GM23338 (cell line): ENCODE measurements at regions not wholly inside any gene's neighbourhood (a gene's known extent, or its start where the extent isn't known, plus 50 kb on each side); places are given as distances from the start of the nearest gene placed in this dataset.

Experiments used
- CREB1 ChIP-seq: fragments of 250-450 bp; sonication (Bioruptor Pico); IDR thresholded peaks from 2 replicates; pipeline ENCODE4 v1.5.0; 2020; ENCODE audit warnings: low read depth, mild to moderate bottlenecking, moderate library complexity
- EZH2 ChIP-seq: fragments of 200-600 bp; sonication (generic); IDR thresholded peaks from one replicate; pipeline ENCODE4 v1.8.0; 2017; ENCODE audit warnings: antibody characterized with exemption, mild to moderate bottlenecking, low read depth; ENCODE audit not compliant: unreplicated experiment
- EZH2phosphoT487 ChIP-seq: fragments of 200-600 bp; sonication (generic); IDR thresholded peaks from one replicate; pipeline ENCODE4 v1.8.1; 2018; ENCODE audit warnings: antibody characterized with exemption; ENCODE audit not compliant: unreplicated experiment
- JUNB ChIP-seq: IDR thresholded peaks from one replicate; pipeline ENCODE4 v1.6.1; 2016; ENCODE audit warnings: antibody characterized with exemption; ENCODE audit not compliant: unreplicated experiment
- POLR2AphosphoS5 ChIP-seq: IDR thresholded peaks from 2 replicates; pipeline ENCODE4 v1.6.1; 2016; ENCODE audit warnings: antibody characterized with exemption, low read depth
- STAT1 ChIP-seq: IDR thresholded peaks from one replicate; pipeline ENCODE4 v1.6.1; 2016; ENCODE audit warnings: antibody characterized with exemption; ENCODE audit not compliant: unreplicated experiment
- TF ChIP-seq, protein P1 (sequence below), 2 experiments: fragments of 200-600 bp in 1 of 2; sonication (generic) in 1 of 2; conservative IDR thresholded peaks; 2 replicates each; pipeline versions ENCODE4 v1.5.1 to v1.6.1; 2016 to 2017; ENCODE audit warnings: antibody characterized with exemption in 2 of 2, low read depth in 2 of 2, mild to moderate bottlenecking in 2 of 2, moderate library complexity in 1 of 2
- TF ChIP-seq, protein P2 (sequence below): IDR thresholded peaks from 2 replicates; pipeline ENCODE4 v1.6.1; 2016; ENCODE audit warnings: antibody characterized with exemption
- TF ChIP-seq, protein P3 (sequence below): IDR thresholded peaks from one replicate; pipeline ENCODE4 v1.6.1; 2018; ENCODE audit warnings: antibody characterized with exemption; ENCODE audit not compliant: unreplicated experiment
- TF ChIP-seq, protein P4 (sequence below): fragments of 250-450 bp; sonication (Bioruptor Pico); IDR thresholded peaks from 2 replicates; pipeline ENCODE4 v1.5.0; 2020; ENCODE audit warnings: mild to moderate bottlenecking, moderate library complexity

DNA sequence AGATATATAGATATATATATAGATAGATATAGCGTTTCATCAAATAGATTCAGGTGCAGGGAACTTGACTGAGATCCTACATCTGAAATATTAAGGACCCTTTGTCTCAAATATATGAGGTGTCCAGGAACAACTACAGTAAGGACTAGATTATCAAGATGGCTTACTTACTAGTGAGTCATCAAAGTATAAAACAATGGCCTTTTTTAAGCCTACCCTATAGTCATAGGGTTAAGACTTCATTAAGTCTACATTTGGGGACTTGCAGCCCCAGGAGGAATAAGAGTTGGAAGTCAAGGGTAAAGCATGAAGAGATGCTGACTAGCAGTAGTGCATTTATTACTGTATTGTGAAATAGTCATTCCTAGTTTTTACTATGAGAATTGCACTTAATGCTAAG, 1023.4 kb downstream of the CDH11 start:
- TF ChIP-seq, protein P1, sequence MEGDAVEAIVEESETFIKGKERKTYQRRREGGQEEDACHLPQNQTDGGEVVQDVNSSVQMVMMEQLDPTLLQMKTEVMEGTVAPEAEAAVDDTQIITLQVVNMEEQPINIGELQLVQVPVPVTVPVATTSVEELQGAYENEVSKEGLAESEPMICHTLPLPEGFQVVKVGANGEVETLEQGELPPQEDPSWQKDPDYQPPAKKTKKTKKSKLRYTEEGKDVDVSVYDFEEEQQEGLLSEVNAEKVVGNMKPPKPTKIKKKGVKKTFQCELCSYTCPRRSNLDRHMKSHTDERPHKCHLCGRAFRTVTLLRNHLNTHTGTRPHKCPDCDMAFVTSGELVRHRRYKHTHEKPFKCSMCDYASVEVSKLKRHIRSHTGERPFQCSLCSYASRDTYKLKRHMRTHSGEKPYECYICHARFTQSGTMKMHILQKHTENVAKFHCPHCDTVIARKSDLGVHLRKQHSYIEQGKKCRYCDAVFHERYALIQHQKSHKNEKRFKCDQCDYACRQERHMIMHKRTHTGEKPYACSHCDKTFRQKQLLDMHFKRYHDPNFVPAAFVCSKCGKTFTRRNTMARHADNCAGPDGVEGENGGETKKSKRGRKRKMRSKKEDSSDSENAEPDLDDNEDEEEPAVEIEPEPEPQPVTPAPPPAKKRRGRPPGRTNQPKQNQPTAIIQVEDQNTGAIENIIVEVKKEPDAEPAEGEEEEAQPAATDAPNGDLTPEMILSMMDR (conservative IDR thresholded peaks at IDR 0.05; ENCODE audit: low read depth in 2 of 2), result no peak
- TF ChIP-seq EZH2phosphoT487 (no peak), EZH2 (no peak), JUNB (no peak), POLR2AphosphoS5 (no peak), CREB1 (CRISPR knock-in tag) (no peak), STAT1 (no peak)
- TF ChIP-seq, protein P2, sequence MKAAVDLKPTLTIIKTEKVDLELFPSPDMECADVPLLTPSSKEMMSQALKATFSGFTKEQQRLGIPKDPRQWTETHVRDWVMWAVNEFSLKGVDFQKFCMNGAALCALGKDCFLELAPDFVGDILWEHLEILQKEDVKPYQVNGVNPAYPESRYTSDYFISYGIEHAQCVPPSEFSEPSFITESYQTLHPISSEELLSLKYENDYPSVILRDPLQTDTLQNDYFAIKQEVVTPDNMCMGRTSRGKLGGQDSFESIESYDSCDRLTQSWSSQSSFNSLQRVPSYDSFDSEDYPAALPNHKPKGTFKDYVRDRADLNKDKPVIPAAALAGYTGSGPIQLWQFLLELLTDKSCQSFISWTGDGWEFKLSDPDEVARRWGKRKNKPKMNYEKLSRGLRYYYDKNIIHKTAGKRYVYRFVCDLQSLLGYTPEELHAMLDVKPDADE, result no peak
- TF ChIP-seq, protein P3, sequence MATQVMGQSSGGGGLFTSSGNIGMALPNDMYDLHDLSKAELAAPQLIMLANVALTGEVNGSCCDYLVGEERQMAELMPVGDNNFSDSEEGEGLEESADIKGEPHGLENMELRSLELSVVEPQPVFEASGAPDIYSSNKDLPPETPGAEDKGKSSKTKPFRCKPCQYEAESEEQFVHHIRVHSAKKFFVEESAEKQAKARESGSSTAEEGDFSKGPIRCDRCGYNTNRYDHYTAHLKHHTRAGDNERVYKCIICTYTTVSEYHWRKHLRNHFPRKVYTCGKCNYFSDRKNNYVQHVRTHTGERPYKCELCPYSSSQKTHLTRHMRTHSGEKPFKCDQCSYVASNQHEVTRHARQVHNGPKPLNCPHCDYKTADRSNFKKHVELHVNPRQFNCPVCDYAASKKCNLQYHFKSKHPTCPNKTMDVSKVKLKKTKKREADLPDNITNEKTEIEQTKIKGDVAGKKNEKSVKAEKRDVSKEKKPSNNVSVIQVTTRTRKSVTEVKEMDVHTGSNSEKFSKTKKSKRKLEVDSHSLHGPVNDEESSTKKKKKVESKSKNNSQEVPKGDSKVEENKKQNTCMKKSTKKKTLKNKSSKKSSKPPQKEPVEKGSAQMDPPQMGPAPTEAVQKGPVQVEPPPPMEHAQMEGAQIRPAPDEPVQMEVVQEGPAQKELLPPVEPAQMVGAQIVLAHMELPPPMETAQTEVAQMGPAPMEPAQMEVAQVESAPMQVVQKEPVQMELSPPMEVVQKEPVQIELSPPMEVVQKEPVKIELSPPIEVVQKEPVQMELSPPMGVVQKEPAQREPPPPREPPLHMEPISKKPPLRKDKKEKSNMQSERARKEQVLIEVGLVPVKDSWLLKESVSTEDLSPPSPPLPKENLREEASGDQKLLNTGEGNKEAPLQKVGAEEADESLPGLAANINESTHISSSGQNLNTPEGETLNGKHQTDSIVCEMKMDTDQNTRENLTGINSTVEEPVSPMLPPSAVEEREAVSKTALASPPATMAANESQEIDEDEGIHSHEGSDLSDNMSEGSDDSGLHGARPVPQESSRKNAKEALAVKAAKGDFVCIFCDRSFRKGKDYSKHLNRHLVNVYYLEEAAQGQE, result no peak
- TF ChIP-seq, protein P4, sequence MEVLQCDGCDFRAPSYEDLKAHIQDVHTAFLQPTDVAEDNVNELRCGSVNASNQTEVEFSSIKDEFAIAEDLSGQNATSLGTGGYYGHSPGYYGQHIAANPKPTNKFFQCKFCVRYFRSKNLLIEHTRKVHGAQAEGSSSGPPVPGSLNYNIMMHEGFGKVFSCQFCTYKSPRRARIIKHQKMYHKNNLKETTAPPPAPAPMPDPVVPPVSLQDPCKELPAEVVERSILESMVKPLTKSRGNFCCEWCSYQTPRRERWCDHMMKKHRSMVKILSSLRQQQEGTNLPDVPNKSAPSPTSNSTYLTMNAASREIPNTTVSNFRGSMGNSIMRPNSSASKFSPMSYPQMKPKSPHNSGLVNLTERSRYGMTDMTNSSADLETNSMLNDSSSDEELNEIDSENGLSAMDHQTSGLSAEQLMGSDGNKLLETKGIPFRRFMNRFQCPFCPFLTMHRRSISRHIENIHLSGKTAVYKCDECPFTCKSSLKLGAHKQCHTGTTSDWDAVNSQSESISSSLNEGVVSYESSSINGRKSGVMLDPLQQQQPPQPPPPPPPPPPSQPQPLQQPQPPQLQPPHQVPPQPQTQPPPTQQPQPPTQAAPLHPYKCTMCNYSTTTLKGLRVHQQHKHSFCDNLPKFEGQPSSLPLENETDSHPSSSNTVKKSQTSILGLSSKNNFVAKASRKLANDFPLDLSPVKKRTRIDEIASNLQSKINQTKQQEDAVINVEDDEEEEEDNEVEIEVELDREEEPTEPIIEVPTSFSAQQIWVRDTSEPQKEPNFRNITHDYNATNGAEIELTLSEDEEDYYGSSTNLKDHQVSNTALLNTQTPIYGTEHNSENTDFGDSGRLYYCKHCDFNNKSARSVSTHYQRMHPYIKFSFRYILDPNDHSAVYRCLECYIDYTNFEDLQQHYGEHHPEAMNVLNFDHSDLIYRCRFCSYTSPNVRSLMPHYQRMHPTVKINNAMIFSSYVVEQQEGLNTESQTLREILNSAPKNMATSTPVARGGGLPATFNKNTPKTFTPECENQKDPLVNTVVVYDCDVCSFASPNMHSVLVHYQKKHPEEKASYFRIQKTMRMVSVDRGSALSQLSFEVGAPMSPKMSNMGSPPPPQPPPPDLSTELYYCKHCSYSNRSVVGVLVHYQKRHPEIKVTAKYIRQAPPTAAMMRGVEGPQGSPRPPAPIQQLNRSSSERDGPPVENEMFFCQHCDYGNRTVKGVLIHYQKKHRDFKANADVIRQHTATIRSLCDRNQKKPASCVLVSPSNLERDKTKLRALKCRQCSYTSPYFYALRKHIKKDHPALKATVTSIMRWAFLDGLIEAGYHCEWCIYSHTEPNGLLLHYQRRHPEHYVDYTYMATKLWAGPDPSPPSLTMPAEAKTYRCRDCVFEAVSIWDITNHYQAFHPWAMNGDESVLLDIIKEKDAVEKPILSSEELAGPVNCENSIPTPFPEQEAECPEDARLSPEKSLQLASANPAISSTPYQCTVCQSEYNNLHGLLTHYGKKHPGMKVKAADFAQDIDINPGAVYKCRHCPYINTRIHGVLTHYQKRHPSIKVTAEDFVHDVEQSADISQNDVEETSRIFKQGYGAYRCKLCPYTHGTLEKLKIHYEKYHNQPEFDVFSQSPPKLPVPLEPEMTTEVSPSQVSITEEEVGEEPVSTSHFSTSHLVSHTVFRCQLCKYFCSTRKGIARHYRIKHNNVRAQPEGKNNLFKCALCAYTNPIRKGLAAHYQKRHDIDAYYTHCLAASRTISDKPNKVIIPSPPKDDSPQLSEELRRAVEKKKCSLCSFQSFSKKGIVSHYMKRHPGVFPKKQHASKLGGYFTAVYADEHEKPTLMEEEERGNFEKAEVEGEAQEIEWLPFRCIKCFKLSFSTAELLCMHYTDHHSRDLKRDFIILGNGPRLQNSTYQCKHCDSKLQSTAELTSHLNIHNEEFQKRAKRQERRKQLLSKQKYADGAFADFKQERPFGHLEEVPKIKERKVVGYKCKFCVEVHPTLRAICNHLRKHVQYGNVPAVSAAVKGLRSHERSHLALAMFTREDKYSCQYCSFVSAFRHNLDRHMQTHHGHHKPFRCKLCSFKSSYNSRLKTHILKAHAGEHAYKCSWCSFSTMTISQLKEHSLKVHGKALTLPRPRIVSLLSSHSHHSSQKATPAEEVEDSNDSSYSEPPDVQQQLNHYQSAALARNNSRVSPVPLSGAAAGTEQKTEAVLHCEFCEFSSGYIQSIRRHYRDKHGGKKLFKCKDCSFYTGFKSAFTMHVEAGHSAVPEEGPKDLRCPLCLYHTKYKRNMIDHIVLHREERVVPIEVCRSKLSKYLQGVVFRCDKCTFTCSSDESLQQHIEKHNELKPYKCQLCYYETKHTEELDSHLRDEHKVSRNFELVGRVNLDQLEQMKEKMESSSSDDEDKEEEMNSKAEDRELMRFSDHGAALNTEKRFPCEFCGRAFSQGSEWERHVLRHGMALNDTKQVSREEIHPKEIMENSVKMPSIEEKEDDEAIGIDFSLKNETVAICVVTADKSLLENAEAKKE (CRISPR knock-in tag), result no peak
